Kidney (tissue), 13 donors: ENCODE measurements at regions not wholly inside any gene's neighbourhood (a gene's known extent, or its start where the extent isn't known, plus 50 kb on each side); places are given as distances from the start of the nearest gene placed in this dataset.

Experiments used
- DNase-seq, 5 donors: peaks; one replicate each; pipeline ENCODE4 v3.0.0-alpha.2; 2013 to 2020
- FAIRE-seq: peaks from 2 replicates; lab custom pipeline; 2012; peaks lifted over from hg19 to GRCh38; lab: Jason Lieb, UNC
- H3K27ac ChIP-seq, 2 donors: one replicate each; pipeline ENCODE4 v1.7.0; 2013; ENCODE audit warnings: low read depth in 2 of 2, low read length in 2 of 2, inconsistent platforms in 1 of 2
- H3K27me3 ChIP-seq: one replicate; pipeline ENCODE4 v1.7.1; 2013; ENCODE audit warnings: low read length, inconsistent platforms; ENCODE audit not compliant: control insufficient read depth, insufficient read depth
- H3K36me3 ChIP-seq, 3 donors: one replicate each; pipeline versions ENCODE4 v1.7.0 to v1.7.1; 2013; ENCODE audit warnings: low read length in 3 of 3, control low read depth in 1 of 3, inconsistent platforms in 1 of 3; ENCODE audit not compliant: insufficient read depth in 3 of 3, control insufficient read depth in 2 of 3
- H3K4me1 ChIP-seq, 3 donors: one replicate each; pipeline versions ENCODE4 v1.7.0 to v1.7.1; 2013; ENCODE audit warnings: low read length in 3 of 3, inconsistent platforms in 1 of 3, low read depth in 1 of 3; ENCODE audit not compliant: control insufficient read depth in 2 of 3, insufficient read depth in 2 of 3
- H3K4me3 ChIP-seq, 3 donors: one replicate each; pipeline versions ENCODE4 v1.7.0 to v1.8.1; 2013; ENCODE audit warnings: low read length in 3 of 3, control low read depth in 1 of 3, inconsistent platforms in 1 of 3
- H3K9ac ChIP-seq, 3 donors: one replicate each; pipeline versions ENCODE4 v1.7.0 to v1.7.1; 2013; ENCODE audit warnings: low read length in 3 of 3, control low read depth in 1 of 3, inconsistent platforms in 1 of 3
- H3K9me3 ChIP-seq, 3 donors: one replicate each; pipeline versions ENCODE4 v1.7.0 to v1.7.1; 2013; ENCODE audit warnings: low read length in 3 of 3, control low read depth in 1 of 3, inconsistent platforms in 1 of 3; ENCODE audit not compliant: control insufficient read depth in 2 of 3, insufficient read depth in 1 of 3
- intact Hi-C: fragments of 100-400 bp; cut with DNase I; formaldehyde crosslinking; loops from one replicate; pipeline ENCODE4 v1.11.1; 2022
- TF ChIP-seq, protein P1 (sequence below): IDR thresholded peaks from 3 replicates; pipeline ENCODE4 v1.5.1; 2012; ENCODE audit warnings: mild to moderate bottlenecking, moderate library complexity, borderline replicate concordance; ENCODE audit not compliant: insufficient read depth; ENCODE audit errors: extremely low read depth
- donor health status: control.
- donor health status: control.
- donor health status: control.
- donor health status: control.
- donor health status: control.
- donor health status: DM: yes; HTN: yes; CAD: no.
- donor health status: Normal renal cell carcinoma (clear cell type).

DNA sequence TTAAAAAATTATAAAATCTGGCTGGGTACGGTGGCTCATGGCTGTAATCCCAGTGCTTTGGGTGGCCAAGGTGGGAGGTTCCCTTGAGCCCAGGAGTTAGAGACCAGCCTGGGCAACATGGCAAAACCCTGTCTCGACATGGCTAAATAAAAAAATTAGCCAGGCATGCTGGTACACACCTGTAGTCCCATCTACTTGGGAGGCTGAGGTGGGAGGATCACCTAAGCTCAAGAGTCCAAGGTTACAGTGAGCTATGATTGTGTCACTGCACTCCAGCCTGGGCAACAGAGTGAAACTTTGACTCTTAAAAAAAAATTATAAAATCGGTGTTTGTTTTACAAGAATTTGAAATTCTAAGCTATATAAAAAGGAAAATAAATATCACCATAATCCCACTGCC is 141.8 kb downstream of the SLC38A6 start:
- intact Hi-C loops: no loop called here
- Histone ChIP-seq H3K27ac (no peak overlapping the region), H3K9me3 (peaks cover 0 to 6% (median 0%) of the 10 kb centered on the region in 3 donors), H3K4me3 (no peak overlapping the region), H3K36me3 (no peaks in the 10 kb centered on the region), H3K9ac (no peak overlapping the region), H3K4me1 (peaks cover 0 to 3% (median 0%) of the 10 kb centered on the region in 3 donors), H3K27me3 (no peaks in the 10 kb centered on the region)
- TF ChIP-seq, protein P1, sequence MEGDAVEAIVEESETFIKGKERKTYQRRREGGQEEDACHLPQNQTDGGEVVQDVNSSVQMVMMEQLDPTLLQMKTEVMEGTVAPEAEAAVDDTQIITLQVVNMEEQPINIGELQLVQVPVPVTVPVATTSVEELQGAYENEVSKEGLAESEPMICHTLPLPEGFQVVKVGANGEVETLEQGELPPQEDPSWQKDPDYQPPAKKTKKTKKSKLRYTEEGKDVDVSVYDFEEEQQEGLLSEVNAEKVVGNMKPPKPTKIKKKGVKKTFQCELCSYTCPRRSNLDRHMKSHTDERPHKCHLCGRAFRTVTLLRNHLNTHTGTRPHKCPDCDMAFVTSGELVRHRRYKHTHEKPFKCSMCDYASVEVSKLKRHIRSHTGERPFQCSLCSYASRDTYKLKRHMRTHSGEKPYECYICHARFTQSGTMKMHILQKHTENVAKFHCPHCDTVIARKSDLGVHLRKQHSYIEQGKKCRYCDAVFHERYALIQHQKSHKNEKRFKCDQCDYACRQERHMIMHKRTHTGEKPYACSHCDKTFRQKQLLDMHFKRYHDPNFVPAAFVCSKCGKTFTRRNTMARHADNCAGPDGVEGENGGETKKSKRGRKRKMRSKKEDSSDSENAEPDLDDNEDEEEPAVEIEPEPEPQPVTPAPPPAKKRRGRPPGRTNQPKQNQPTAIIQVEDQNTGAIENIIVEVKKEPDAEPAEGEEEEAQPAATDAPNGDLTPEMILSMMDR: no peak
- FAIRE-seq: no peak
- no peak for DNase-seq

DNA sequence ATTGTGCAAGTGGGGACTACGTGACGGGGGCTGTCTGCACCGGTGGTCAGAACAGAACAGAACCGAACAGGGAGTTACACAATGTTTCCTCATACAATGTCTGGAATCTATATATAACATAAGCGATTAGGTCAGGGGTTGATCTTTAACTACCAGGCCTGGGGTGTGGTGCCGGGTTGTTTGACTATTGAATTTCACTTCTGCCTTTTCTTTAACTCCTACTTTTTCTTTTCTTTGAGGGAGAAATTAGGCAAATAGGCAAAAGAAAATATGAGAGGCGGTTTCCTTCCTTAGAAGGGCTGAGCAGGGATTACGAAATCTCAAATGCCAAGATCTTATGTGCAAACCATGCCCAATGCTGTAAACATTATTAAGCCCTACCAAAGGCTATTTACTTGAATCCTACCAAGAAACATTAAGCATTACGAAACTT is 140.3 kb downstream of the SLC38A6 start:
- no peak for FAIRE-seq
- intact Hi-C loops: no loop called here
- H3K27ac ChIP-seq: no peak overlapping the region

DNA sequence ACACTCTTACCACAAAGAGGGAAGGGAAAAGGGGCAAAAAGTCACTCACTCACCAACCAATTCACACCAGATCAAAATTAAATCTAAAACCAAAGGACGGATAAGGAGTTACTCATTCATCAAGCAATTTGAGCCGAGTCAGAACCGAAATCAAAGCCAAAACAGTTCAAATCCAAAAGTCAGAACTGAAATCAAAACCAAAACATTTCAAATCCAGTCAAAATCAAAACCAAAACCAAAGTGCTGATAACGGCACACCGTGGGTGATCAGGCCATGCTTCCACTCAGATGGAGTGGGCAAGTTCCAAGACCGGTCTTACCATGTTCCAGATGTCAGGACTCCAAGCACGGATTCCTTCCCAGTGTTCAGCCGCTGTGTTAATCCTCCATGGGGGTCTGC is 139.5 kb downstream of the SLC38A6 start:
- no peaks in the 10 kb centered on the region for H3K4me1 ChIP-seq
- peaks cover 0 to 6% (median 0%) of the 10 kb centered on the region in 3 donors for H3K9me3 ChIP-seq
- no peaks in the 10 kb centered on the region for H3K36me3 ChIP-seq
- no peak for FAIRE-seq
- intact Hi-C loops: no loop called here
- TF ChIP-seq, protein P1: no peak
- no peak for DNase-seq
- H3K4me3 ChIP-seq: no peak overlapping the region
- no peak overlapping the region for H3K27ac ChIP-seq
- H3K9ac ChIP-seq: no peak overlapping the region
- H3K27me3 ChIP-seq: no peaks in the 10 kb centered on the region

More for the DNA sequence above, 140.3 kb downstream of the SLC38A6 start:
- TF ChIP-seq, protein P1: no peak
- H3K4me3 ChIP-seq: no peak overlapping the region
- no peak overlapping the region for H3K9ac ChIP-seq
- no peaks in the 10 kb centered on the region for H3K27me3 ChIP-seq
- H3K4me1 ChIP-seq: peaks cover 0 to 1% (median 0%) of the 10 kb centered on the region in 3 donors
- DNase-seq: no peak
- no peaks in the 10 kb centered on the region for H3K36me3 ChIP-seq
- H3K9me3 ChIP-seq: peaks cover 0 to 6% (median 0%) of the 10 kb centered on the region in 3 donors

DNA sequence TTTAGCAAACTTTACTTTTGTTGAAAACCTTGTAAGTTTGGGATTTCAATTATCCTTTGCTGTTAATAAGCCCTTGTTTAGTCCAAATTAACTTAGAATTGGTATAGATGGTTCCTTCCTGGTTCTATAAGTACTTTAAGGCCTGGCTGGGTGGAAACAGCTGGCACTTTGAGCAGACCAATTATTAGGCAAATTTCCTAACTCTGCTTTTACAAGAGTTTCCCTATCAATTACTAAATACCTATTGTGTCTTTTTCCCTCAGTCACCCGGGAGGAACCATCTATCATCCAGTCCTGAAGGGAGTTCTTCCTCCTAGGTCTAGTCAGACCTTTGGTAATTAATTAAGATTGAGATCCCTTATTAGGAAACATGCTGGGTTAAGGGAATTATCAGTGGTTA is 138.0 kb downstream of the SLC38A6 start:
- DNase-seq (no peak), FAIRE-seq (no peak)
- intact Hi-C loops: no loop called here
- no peaks in the 10 kb centered on the region for H3K4me1 ChIP-seq
- peaks cover 0 to 12% (median 5%) of the 10 kb centered on the region in 3 donors for H3K9me3 ChIP-seq
- TF ChIP-seq, protein P1: no peak
- no peak overlapping the region for H3K27ac ChIP-seq
- no peaks in the 10 kb centered on the region for H3K36me3 ChIP-seq
- H3K4me3 ChIP-seq: no peak overlapping the region
- H3K9ac ChIP-seq: no peak overlapping the region
- H3K27me3 ChIP-seq: no peaks in the 10 kb centered on the region
